SKM-1 treated with dmso at 0.1 percent for 144 hours (cell line): ENCODE measurements at regions not wholly inside any gene's neighbourhood (a gene's known extent, or its start where the extent isn't known, plus 50 kb on each side); places are given as distances from the start of the nearest gene placed in this dataset.

Source experiments
- DNase-seq: peaks from one replicate; lab custom pipeline; 2025; ENCODE audit not compliant: unreplicated experiment; lab: John Stamatoyannopoulos, UW

DNA sequence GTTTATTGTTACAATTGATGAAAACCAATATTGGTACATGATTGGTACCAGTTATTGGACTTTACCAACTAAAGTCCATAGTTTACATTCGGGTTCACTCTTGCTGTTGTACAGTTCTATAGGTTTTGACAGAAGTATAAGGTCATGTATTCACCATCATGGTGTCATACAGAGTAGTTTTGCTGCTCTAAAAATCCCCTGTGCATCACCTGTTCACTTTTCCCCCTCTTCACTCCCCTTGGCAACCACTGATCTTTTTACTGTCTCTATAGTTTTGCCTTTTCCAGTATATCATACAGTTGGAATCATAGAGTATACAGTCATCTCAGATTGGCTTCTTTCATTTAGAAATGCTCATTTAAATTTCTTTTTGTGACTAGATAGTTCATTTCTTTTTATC is 51.2 kb upstream of the MED4 start:
- no peak for DNase-seq
